HG03460 (cell line): ENCODE measurements at regions not wholly inside any gene's neighbourhood (a gene's known extent, or its start where the extent isn't known, plus 50 kb on each side); places are given as distances from the start of the nearest gene placed in this dataset.
"Not testable (repeated sequence)": the region's sequence is repeated elsewhere in the genome, so short reads cannot be mapped to it uniquely, and the experiment has no call there.

Source experiments
- ATAC-seq: cut with Tn5 transposase; IDR thresholded peaks from one replicate; pipeline ENCODE4 v1.9.1; 2021; ENCODE audit not compliant: unreplicated experiment

GRCh38 chr15:44848859-44849258 lies 107.6 kb upstream of the TERB2 start:
- ATAC-seq = not testable (repeated sequence)

DNA sequence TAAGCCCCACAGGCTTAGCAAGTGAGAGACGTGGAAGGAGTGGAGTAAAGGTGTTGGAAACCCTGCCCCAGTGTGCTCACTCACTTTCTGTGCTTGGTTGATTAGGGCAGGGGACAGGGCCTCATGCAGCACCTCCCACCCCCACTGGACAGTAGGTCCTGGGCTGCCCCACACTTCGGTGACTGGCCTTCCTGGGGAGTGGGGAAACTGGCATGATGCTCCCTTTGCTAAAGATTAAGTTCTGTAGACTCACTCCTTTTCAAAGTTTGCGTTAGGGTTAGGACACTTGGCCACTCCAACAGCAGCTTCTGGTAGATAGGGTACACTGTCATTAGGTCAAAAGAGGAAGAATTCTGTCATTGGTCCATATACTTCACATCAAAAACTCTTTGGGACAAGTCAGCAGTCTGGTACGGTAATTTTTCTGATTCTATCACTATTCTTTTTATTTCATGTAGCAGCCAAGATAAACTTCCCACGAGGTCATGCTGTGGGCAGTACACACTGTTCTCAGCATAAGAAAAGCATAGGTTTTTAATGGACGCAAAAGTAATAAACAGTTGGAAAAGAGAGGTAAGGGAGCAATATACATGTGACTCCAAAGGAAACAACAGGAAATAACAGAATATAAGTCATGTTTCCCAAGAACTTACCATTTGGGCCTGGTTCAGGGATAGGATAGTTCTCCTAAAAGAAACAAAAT lies 106.6 kb upstream of the TERB2 start:
- ATAC-seq = not testable (repeated sequence)

GRCh38 chr15:44853304-44853950 lies 103.1 kb upstream of the TERB2 start:
- peak; percentile 68 for ATAC-seq

DNA sequence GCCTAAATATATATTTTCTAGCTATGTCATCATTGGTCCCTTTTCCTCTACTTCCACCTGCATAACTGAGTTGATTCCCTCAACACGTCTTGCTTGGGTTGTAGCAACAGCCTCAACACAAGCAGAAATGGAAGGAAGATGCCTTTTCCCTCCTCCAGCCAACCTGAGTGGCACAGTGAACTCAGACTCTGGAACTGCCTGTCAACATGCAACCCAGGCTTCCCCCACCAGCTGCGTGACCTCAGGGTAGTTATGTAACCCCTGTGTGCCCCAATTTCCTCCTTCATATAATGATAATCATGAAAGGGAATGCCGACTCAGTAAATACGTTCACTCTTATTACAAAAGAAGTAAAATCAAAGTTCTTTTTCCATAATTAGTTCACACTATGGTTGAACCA lies 101.8 kb upstream of the TERB2 start:
- ATAC-seq = not testable (repeated sequence)

DNA sequence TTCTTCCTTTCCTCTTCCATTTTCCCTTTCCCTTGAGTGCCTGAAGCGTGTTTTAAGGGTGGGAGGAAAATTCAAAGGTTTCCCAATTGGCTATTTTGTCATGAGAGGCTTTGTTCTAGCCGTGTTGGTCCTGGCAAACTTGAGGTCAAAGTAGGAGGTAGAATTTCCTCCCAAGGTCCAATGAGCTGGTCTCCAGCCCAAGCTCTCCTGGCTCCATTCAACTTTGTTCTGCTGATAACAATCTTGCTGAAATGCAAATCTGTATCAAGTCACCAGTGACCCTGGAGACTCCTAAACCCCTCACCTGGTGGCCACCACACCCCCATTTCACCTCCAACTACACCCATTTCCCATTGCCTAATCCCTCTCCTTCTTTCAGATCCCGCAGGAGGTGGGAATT lies 100.2 kb upstream of the TERB2 start:
- ATAC-seq = not testable (repeated sequence)

- not testable (repeated sequence) for ATAC-seq
Measured at GRCh38 chr15:44857164-44857710, 99.2 kb upstream of the TERB2 start.

DNA sequence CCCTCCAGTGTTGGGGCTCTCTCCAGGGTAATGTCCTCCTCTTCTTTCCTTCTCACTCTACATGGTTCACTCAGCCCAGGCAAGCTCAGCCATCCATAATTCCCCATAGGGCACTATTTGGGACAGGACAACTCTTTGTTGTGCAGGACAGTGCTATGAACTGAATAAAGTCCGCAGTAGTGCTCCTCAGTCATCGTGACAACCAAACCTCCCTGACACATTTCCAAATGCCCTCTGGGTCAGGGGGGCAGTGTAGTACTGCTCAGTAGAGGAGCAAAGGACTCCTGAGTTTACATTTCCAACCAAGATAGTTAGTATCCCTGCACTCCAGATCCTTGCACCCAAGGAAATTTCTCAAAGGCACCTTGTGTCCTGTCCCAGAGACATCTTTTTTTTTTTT lies 97.4 kb upstream of the TERB2 start:
- not testable (repeated sequence) for ATAC-seq

DNA sequence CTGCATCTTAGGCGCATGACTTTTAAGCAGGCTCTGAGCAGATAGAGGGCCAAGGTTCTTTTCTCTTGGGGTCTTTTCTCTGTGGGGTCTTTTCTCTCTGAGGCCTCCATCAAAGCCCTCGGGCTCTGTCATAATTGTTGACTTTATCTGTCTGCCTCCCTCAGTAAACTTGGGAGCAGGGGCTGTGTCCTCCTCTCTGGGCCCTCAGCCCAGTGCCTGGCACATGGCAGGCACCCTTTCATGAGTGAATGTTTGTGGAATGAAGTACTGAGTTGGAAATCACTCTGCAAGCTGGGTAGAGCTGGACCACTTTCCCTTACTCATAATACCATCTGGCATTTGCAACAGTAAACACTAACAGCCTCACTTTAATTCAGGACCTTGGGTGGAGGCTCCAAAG lies 96.3 kb upstream of the TERB2 start:
- not testable (repeated sequence) for ATAC-seq

GRCh38 chr15:44861439-44861910 lies 95.0 kb upstream of the TERB2 start:
- no peak for ATAC-seq

DNA sequence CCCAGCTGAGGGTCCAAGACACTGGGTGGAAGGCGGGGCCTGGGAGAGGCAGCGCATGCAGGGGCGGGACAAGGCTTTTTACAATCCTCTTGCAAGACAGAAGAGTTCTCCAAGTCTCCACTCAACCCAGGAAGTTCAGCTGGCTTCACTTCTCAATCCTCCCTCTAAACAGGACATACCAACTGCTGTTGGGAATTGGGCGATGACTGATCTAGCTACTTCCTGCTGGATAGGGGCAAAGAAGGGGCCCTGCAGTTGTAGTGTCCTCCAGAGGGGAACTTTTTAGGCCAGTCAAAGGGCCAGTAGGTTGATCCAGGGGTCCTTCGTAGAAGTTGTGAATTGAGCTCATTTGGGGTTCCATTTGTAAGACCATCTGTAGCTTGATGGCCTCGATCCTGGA lies 94.6 kb upstream of the TERB2 start:
- no peak for ATAC-seq

GRCh38 chr15:44862866-44863265 lies 93.6 kb upstream of the TERB2 start:
- ATAC-seq = not testable (repeated sequence)

DNA sequence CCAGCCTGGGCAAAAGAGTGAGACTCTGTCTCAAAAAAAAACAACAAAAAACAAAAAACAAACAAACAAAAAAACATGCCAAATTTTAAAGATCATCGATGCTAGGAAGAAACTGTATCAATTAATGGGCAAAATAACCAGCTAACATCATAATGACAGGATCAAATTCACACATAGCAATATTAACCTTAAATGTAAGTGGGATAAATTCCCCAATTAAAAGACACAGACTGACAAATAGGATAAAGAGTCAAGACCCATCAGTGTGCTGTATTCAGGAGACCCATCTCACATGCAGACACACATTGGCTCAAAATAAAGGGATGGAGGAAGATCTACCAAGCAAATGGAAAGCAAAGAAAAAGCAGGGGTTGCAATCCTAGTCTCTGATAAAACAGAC lies 88.4 kb upstream of the TERB2 start:
- not testable (repeated sequence) for ATAC-seq

DNA sequence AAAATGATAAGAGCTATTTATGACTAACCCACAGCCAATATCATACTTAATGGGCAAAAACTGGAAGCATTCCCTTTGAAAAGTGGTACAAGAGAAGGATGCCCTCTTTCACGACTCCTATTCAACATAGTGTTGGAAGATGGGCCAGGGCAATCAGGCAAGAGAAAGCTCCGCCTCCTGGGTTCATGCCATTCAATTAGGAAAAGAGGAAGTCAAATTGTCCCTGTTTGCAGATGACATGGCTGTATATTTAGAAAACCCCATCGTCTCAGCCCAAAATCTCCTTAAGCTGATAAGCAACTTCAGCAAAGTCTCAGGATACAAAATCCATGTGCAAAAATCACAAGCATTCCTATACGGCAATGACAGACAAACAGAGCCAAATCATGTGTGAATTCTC lies 86.4 kb upstream of the TERB2 start:
- ATAC-seq = not testable (repeated sequence)

GRCh38 chr15:44873103-44873502 lies 83.4 kb upstream of the TERB2 start:
- no peak for ATAC-seq

DNA sequence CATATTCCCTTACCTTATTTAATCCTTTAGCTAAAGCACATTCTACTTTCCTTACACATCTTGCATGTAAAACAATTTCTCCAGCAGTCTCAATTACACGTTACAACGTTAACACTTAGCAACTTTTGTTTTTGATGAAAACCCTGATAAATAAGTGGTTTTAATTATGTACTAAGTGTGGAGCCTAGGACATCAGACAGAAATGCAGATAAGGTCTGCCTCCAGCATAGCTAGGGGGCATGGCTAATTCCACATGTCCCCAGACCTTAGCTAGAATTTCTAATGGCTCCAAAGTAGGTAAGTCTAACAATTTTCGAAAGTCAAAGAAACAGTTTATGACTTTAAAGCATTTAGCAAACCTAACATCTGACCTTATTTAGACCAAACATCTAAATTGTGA lies 77.4 kb upstream of the TERB2 start:
- ATAC-seq = no peak

GRCh38 chr15:44882499-44882968 lies 74.0 kb upstream of the TERB2 start:
- peak; percentile 68 for ATAC-seq

- ATAC-seq = no peak
Measured at GRCh38 chr15:44883199-44883877, 73.1 kb upstream of the TERB2 start.

- ATAC-seq = not testable (repeated sequence)
Measured at GRCh38 chr15:44898890-44899651, 57.4 kb upstream of the TERB2 start.

DNA sequence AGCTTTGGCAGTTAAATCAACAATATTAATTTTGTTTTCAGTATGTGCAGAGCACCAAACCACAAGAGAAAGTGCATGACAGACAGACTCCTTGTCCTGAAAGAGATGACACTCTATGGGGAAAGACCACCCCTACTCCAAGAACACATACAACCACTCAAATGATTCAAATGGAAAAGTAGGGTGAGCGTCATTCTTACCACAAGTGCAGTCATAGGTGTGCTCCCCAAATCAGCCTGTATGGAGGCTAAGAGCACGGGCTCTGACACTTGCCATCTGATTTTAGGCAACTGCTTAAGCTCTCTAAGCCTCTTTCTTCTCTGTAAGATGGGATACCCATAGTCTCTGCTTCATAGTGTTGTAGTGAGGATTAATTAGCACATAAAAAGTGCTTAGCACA lies 56.7 kb upstream of the TERB2 start:
- ATAC-seq = not testable (repeated sequence)

GRCh38 chr15:44900796-44901195 lies 55.7 kb upstream of the TERB2 start:
- not testable (repeated sequence) for ATAC-seq

DNA sequence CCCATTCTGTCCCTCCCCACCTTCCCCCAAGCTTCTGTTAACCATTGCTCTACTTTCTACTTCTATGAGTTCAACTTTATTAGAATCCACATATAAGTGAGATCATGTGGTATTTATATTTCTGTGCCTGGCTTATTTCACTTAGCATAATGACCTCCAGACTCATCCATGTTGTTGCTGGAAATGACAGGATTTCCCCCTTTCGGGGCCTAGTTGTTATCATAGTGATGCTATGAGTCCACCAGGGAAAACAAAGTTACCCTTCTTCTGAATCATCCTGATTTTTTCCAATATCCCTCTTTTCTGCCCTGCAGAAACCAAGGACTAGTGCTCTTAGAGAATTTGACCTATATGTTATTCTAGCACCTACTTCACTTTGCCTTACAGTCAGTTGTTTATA lies 53.2 kb upstream of the TERB2 start:
- not testable (repeated sequence) for ATAC-seq
